HL-60 (cell line): ENCODE measurements at regions not wholly inside any gene's neighbourhood (a gene's known extent, or its start where the extent isn't known, plus 50 kb on each side); places are given as distances from the start of the nearest gene placed in this dataset.

ENCODE experiments used
- POLR2AphosphoS5 ChIP-seq: IDR thresholded peaks from 2 replicates; pipeline ENCODE4 v1.6.1; 2012; ENCODE audit warnings: low read depth
- SPI1 ChIP-seq: IDR thresholded peaks from 2 replicates; pipeline ENCODE4 v1.6.1; 2012; ENCODE audit warnings: low read depth, mild to moderate bottlenecking, borderline replicate concordance
- TF ChIP-seq, protein P1 (sequence below): IDR thresholded peaks from one replicate; pipeline ENCODE4 v1.5.1; 2011; ENCODE audit warnings: low read length, control low read depth, inconsistent platforms; ENCODE audit not compliant: insufficient read depth

GRCh38 chr5:42059291-42059690 lies 134.2 kb downstream of the FBXO4 start:
- TF ChIP-seq, protein P1, sequence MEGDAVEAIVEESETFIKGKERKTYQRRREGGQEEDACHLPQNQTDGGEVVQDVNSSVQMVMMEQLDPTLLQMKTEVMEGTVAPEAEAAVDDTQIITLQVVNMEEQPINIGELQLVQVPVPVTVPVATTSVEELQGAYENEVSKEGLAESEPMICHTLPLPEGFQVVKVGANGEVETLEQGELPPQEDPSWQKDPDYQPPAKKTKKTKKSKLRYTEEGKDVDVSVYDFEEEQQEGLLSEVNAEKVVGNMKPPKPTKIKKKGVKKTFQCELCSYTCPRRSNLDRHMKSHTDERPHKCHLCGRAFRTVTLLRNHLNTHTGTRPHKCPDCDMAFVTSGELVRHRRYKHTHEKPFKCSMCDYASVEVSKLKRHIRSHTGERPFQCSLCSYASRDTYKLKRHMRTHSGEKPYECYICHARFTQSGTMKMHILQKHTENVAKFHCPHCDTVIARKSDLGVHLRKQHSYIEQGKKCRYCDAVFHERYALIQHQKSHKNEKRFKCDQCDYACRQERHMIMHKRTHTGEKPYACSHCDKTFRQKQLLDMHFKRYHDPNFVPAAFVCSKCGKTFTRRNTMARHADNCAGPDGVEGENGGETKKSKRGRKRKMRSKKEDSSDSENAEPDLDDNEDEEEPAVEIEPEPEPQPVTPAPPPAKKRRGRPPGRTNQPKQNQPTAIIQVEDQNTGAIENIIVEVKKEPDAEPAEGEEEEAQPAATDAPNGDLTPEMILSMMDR, result no peak
- no peak for TF ChIP-seq POLR2AphosphoS5
- TF ChIP-seq SPI1, result no peak
